ENCODE measurements at regions not wholly inside any gene's neighbourhood (a gene's known extent, or its start where the extent isn't known, plus 50 kb on each side); places are given as distances from the start of the nearest gene placed in this dataset.

GRCh38 chr12:3990501-3991280 lies 117.5 kb upstream of the PARP11 start:
- no peaks in the 10 kb centered on the region for H3K9me3 ChIP-seq (ENCODE audit: control insufficient read depth in 2 of 2, low read length in 2 of 2)
- H3K9ac ChIP-seq (ENCODE audit: low read length in 2 of 2) = no peak overlapping the region
- peaks cover 0 to 16% of the 10 kb centered on the region in 2 donors for H3K27me3 ChIP-seq (ENCODE audit: control insufficient read depth in 1 of 2, insufficient read depth in 2 of 2, low read length in 2 of 2)
- no peaks in the 10 kb centered on the region for H3K36me3 ChIP-seq (ENCODE audit: control insufficient read depth in 2 of 2, insufficient read depth in 2 of 2, low read length in 2 of 2)
- no peak overlapping the region for H3K4me3 ChIP-seq (ENCODE audit: low read length in 2 of 2)
- H3K4me1 ChIP-seq (ENCODE audit: control insufficient read depth, insufficient read depth, low read length) = no peaks in the 10 kb centered on the region
- no peak overlapping the region for H3K27ac ChIP-seq (ENCODE audit: low read length)

GRCh38 chr12:3989218-3989550 lies 116.0 kb upstream of the PARP11 start:
- no peaks in the 10 kb centered on the region for H3K9me3 ChIP-seq (ENCODE audit: control insufficient read depth in 2 of 2, low read length in 2 of 2)
- H3K27ac ChIP-seq (ENCODE audit: low read length) = no peak overlapping the region

GRCh38 chr12:3988519-3989217 lies 115.5 kb upstream of the PARP11 start:
- no peaks in the 10 kb centered on the region for H3K36me3 ChIP-seq (ENCODE audit: control insufficient read depth in 2 of 2, insufficient read depth in 2 of 2, low read length in 2 of 2)
- H3K27ac ChIP-seq (ENCODE audit: low read length) = no peak overlapping the region
- no peak overlapping the region for H3K9ac ChIP-seq (ENCODE audit: low read length in 2 of 2)
- H3K4me3 ChIP-seq (ENCODE audit: low read length in 2 of 2) = no peak overlapping the region
- peaks cover 0 to 16% of the 10 kb centered on the region in 2 donors for H3K27me3 ChIP-seq (ENCODE audit: control insufficient read depth in 1 of 2, insufficient read depth in 2 of 2, low read length in 2 of 2)
- H3K4me1 ChIP-seq (ENCODE audit: control insufficient read depth, insufficient read depth, low read length) = no peaks in the 10 kb centered on the region
- peaks cover 0 to 2% of the 10 kb centered on the region in 2 donors for H3K9me3 ChIP-seq (ENCODE audit: control insufficient read depth in 2 of 2, low read length in 2 of 2)

More at GRCh38 chr12:3989218-3989550, 116.0 kb upstream of the PARP11 start:
- H3K27me3 ChIP-seq (ENCODE audit: control insufficient read depth in 1 of 2, insufficient read depth in 2 of 2, low read length in 2 of 2) = peaks cover 0 to 16% of the 10 kb centered on the region in 2 donors
- no peak overlapping the region for H3K9ac ChIP-seq (ENCODE audit: low read length in 2 of 2)
- H3K4me1 ChIP-seq (ENCODE audit: control insufficient read depth, insufficient read depth, low read length) = no peaks in the 10 kb centered on the region
- no peaks in the 10 kb centered on the region for H3K36me3 ChIP-seq (ENCODE audit: control insufficient read depth in 2 of 2, insufficient read depth in 2 of 2, low read length in 2 of 2)
- no peak overlapping the region for H3K4me3 ChIP-seq (ENCODE audit: low read length in 2 of 2)

GRCh38 chr12:3987571-3987970 lies 114.4 kb upstream of the PARP11 start:
- Histone ChIP-seq H3K9me3 (ENCODE audit: control insufficient read depth in 2 of 2, low read length in 2 of 2) (peaks cover 0 to 6% of the 10 kb centered on the region in 2 donors), H3K27ac (ENCODE audit: low read length) (no peak overlapping the region), H3K9ac (ENCODE audit: low read length in 2 of 2) (no peak overlapping the region), H3K36me3 (ENCODE audit: control insufficient read depth in 2 of 2, insufficient read depth in 2 of 2, low read length in 2 of 2) (no peaks in the 10 kb centered on the region), H3K4me3 (ENCODE audit: low read length in 2 of 2) (no peak overlapping the region), H3K27me3 (ENCODE audit: control insufficient read depth in 1 of 2, insufficient read depth in 2 of 2, low read length in 2 of 2) (peaks cover 0 to 13% of the 10 kb centered on the region in 2 donors), H3K4me1 (ENCODE audit: control insufficient read depth, insufficient read depth, low read length) (no peaks in the 10 kb centered on the region)

- no peak overlapping the region for H3K27ac ChIP-seq (ENCODE audit: low read length)
- H3K9me3 ChIP-seq (ENCODE audit: control insufficient read depth in 2 of 2, low read length in 2 of 2) = peaks cover 0 to 6% of the 10 kb centered on the region in 2 donors
- no peaks in the 10 kb centered on the region for H3K36me3 ChIP-seq (ENCODE audit: control insufficient read depth in 2 of 2, insufficient read depth in 2 of 2, low read length in 2 of 2)
- H3K27me3 ChIP-seq (ENCODE audit: control insufficient read depth in 1 of 2, insufficient read depth in 2 of 2, low read length in 2 of 2) = no peaks in the 10 kb centered on the region
- no peak overlapping the region for H3K4me3 ChIP-seq (ENCODE audit: low read length in 2 of 2)
- H3K9ac ChIP-seq (ENCODE audit: low read length in 2 of 2) = no peak overlapping the region
- H3K4me1 ChIP-seq (ENCODE audit: control insufficient read depth, insufficient read depth, low read length) = no peaks in the 10 kb centered on the region
Measured at GRCh38 chr12:3980504-3981272, 107.5 kb upstream of the PARP11 start.

GRCh38 chr12:3977621-3978020 lies 104.4 kb upstream of the PARP11 start:
- no peaks in the 10 kb centered on the region for H3K4me1 ChIP-seq (ENCODE audit: control insufficient read depth, insufficient read depth, low read length)
- H3K27ac ChIP-seq (ENCODE audit: low read length) = no peak overlapping the region
- H3K36me3 ChIP-seq (ENCODE audit: control insufficient read depth in 2 of 2, insufficient read depth in 2 of 2, low read length in 2 of 2) = no peaks in the 10 kb centered on the region
- no peaks in the 10 kb centered on the region for H3K27me3 ChIP-seq (ENCODE audit: control insufficient read depth in 1 of 2, insufficient read depth in 2 of 2, low read length in 2 of 2)
- H3K9me3 ChIP-seq (ENCODE audit: control insufficient read depth in 2 of 2, low read length in 2 of 2) = no peaks in the 10 kb centered on the region
- no peak overlapping the region for H3K4me3 ChIP-seq (ENCODE audit: low read length in 2 of 2)
- no peak overlapping the region for H3K9ac ChIP-seq (ENCODE audit: low read length in 2 of 2)

GRCh38 chr12:3976351-3976938 lies 103.2 kb upstream of the PARP11 start:
- Histone ChIP-seq H3K9me3 (ENCODE audit: control insufficient read depth in 2 of 2, low read length in 2 of 2) (no peaks in the 10 kb centered on the region), H3K27ac (ENCODE audit: low read length) (no peak overlapping the region), H3K4me3 (ENCODE audit: low read length in 2 of 2) (no peak overlapping the region), H3K36me3 (ENCODE audit: control insufficient read depth in 2 of 2, insufficient read depth in 2 of 2, low read length in 2 of 2) (no peaks in the 10 kb centered on the region), H3K4me1 (ENCODE audit: control insufficient read depth, insufficient read depth, low read length) (no peaks in the 10 kb centered on the region), H3K9ac (ENCODE audit: low read length in 2 of 2) (no peak overlapping the region), H3K27me3 (ENCODE audit: control insufficient read depth in 1 of 2, insufficient read depth in 2 of 2, low read length in 2 of 2) (no peaks in the 10 kb centered on the region)

GRCh38 chr12:3975652-3976051 lies 102.5 kb upstream of the PARP11 start:
- no peaks in the 10 kb centered on the region for H3K27me3 ChIP-seq (ENCODE audit: control insufficient read depth in 1 of 2, insufficient read depth in 2 of 2, low read length in 2 of 2)
- H3K27ac ChIP-seq (ENCODE audit: low read length) = no peak overlapping the region
- no peak overlapping the region for H3K9ac ChIP-seq (ENCODE audit: low read length in 2 of 2)
- no peaks in the 10 kb centered on the region for H3K4me1 ChIP-seq (ENCODE audit: control insufficient read depth, insufficient read depth, low read length)
- no peaks in the 10 kb centered on the region for H3K9me3 ChIP-seq (ENCODE audit: control insufficient read depth in 2 of 2, low read length in 2 of 2)
- no peaks in the 10 kb centered on the region for H3K36me3 ChIP-seq (ENCODE audit: control insufficient read depth in 2 of 2, insufficient read depth in 2 of 2, low read length in 2 of 2)
- H3K4me3 ChIP-seq (ENCODE audit: low read length in 2 of 2) = no peak overlapping the region

- H3K4me3 ChIP-seq (ENCODE audit: low read length in 2 of 2) = no peak overlapping the region
- no peak overlapping the region for H3K27ac ChIP-seq (ENCODE audit: low read length)
- H3K9ac ChIP-seq (ENCODE audit: low read length in 2 of 2) = no peak overlapping the region
- no peaks in the 10 kb centered on the region for H3K36me3 ChIP-seq (ENCODE audit: control insufficient read depth in 2 of 2, insufficient read depth in 2 of 2, low read length in 2 of 2)
- no peaks in the 10 kb centered on the region for H3K4me1 ChIP-seq (ENCODE audit: control insufficient read depth, insufficient read depth, low read length)
- no peaks in the 10 kb centered on the region for H3K9me3 ChIP-seq (ENCODE audit: control insufficient read depth in 2 of 2, low read length in 2 of 2)
- no peaks in the 10 kb centered on the region for H3K27me3 ChIP-seq (ENCODE audit: control insufficient read depth in 1 of 2, insufficient read depth in 2 of 2, low read length in 2 of 2)
Measured at GRCh38 chr12:3974883-3975282, 101.7 kb upstream of the PARP11 start.

- Histone ChIP-seq H3K4me1 (ENCODE audit: control insufficient read depth, insufficient read depth, low read length) (no peaks in the 10 kb centered on the region), H3K27me3 (ENCODE audit: control insufficient read depth in 1 of 2, insufficient read depth in 2 of 2, low read length in 2 of 2) (no peaks in the 10 kb centered on the region), H3K36me3 (ENCODE audit: control insufficient read depth in 2 of 2, insufficient read depth in 2 of 2, low read length in 2 of 2) (no peaks in the 10 kb centered on the region), H3K9me3 (ENCODE audit: control insufficient read depth in 2 of 2, low read length in 2 of 2) (no peaks in the 10 kb centered on the region), H3K27ac (ENCODE audit: low read length) (no peak overlapping the region), H3K4me3 (ENCODE audit: low read length in 2 of 2) (no peak overlapping the region), H3K9ac (ENCODE audit: low read length in 2 of 2) (no peak overlapping the region)
Measured at GRCh38 chr12:3973973-3974644, 100.9 kb upstream of the PARP11 start.

Measured in stomach smooth muscle (tissue), 2 donors.